Stimulated activated CD8-positive, alpha-beta memory T cell treated with anti-CD3 and anti-CD28 coated beads, Interleukin-4, amount 100 ng/mL, for 24 hours (primary cell): ENCODE measurements at regions not wholly inside any gene's neighbourhood (a gene's known extent, or its start where the extent isn't known, plus 50 kb on each side); places are given as distances from the start of the nearest gene placed in this dataset.

ENCODE experiments used
- DNase-seq: peaks from one replicate; pipeline ENCODE4 v3.0.0-alpha.2; 2020; ENCODE audit warnings: low read depth

GRCh38 chr2:144156736-144157640 is 362.9 kb downstream of the ZEB2 start:
- no peak for DNase-seq

GRCh38 chr2:144154205-144154604 is 365.7 kb downstream of the ZEB2 start:
- DNase-seq = no peak

- no peak for DNase-seq
Observed at GRCh38 chr2:144152817-144153271, 367.1 kb downstream of the ZEB2 start.

GRCh38 chr2:144151851-144152250 is 368.1 kb downstream of the ZEB2 start:
- DNase-seq = no peak

- DNase-seq = no peak
Observed at GRCh38 chr2:144151405-144151804, 368.5 kb downstream of the ZEB2 start.

- DNase-seq = no peak
Observed at GRCh38 chr2:144147356-144147755, 372.6 kb downstream of the ZEB2 start.

GRCh38 chr2:144146876-144147275 is 373.0 kb downstream of the ZEB2 start:
- DNase-seq = no peak

- DNase-seq = no peak
Observed at GRCh38 chr2:144146076-144146475, 373.8 kb downstream of the ZEB2 start.

GRCh38 chr2:144143294-144144151 is 376.4 kb downstream of the ZEB2 start:
- no peak for DNase-seq

GRCh38 chr2:144140891-144141290 is 379.0 kb downstream of the ZEB2 start:
- DNase-seq = no peak

- DNase-seq = no peak
Observed at GRCh38 chr2:144137705-144138428, 382.1 kb downstream of the ZEB2 start.

- no peak for DNase-seq
Observed at GRCh38 chr2:144137272-144137671, 382.6 kb downstream of the ZEB2 start.

GRCh38 chr2:144136297-144137010 is 383.5 kb downstream of the ZEB2 start:
- DNase-seq = no peak

- no peak for DNase-seq
Observed at GRCh38 chr2:144133936-144134665, 385.8 kb downstream of the ZEB2 start.

GRCh38 chr2:144132357-144132756 is 387.6 kb downstream of the ZEB2 start:
- DNase-seq = no peak

GRCh38 chr2:144131042-144131441 is 388.9 kb downstream of the ZEB2 start:
- no peak for DNase-seq

GRCh38 chr2:144130551-144130950 is 389.4 kb downstream of the ZEB2 start:
- DNase-seq = no peak

- no peak for DNase-seq
Observed at GRCh38 chr2:144128130-144128746, 391.7 kb downstream of the ZEB2 start.

- no peak for DNase-seq
Observed at GRCh38 chr2:144127693-144128092, 392.2 kb downstream of the ZEB2 start.

- no peak for DNase-seq
Observed at GRCh38 chr2:144126302-144126701, 393.6 kb downstream of the ZEB2 start.
